Loucy (cell line): ENCODE measurements at regions not wholly inside any gene's neighbourhood (a gene's known extent, or its start where the extent isn't known, plus 50 kb on each side); places are given as distances from the start of the nearest gene placed in this dataset.

Experiments used
- H2AFZ ChIP-seq: fragments of 200-600 bp; sonication (generic); 2 replicates; pipeline ENCODE4 v1.6.0; 2016; ENCODE audit warnings: antibody characterized with exemption, mild to moderate bottlenecking, low read length, moderate library complexity
- H3F3A ChIP-seq: fragments of 200-600 bp; 2 replicates; pipeline ENCODE4 v1.6.0; 2016; ENCODE audit warnings: antibody characterized with exemption, low read depth, mild to moderate bottlenecking
- H3K27me3 ChIP-seq: fragments of 200-600 bp; sonication (generic); 2 replicates; pipeline ENCODE4 v1.6.1; 2014; ENCODE audit warnings: low read length, mild to moderate bottlenecking; ENCODE audit not compliant: insufficient read depth, poor library complexity, severe bottlenecking
- H3K36me3 ChIP-seq: fragments of 200-600 bp; sonication (generic); 2 replicates; pipeline ENCODE4 v1.6.1; 2016; ENCODE audit warnings: low read length; ENCODE audit not compliant: insufficient read depth
- H3K4me1 ChIP-seq: fragments of 200-600 bp; sonication (generic); 2 replicates; pipeline ENCODE4 v1.5.1; 2014; ENCODE audit warnings: low read length, mild to moderate bottlenecking; ENCODE audit not compliant: insufficient read depth, poor library complexity, severe bottlenecking
- H3K4me2 ChIP-seq: fragments of 200-600 bp; sonication (generic); 2 replicates; pipeline ENCODE4 v1.6.0; 2014; ENCODE audit warnings: antibody characterized with exemption, low read length, low read depth, mild to moderate bottlenecking; ENCODE audit not compliant: poor library complexity, severe bottlenecking
- H3K4me3 ChIP-seq: fragments of 200-600 bp; sonication (generic); 2 replicates; pipeline ENCODE4 v1.5.1; 2014; ENCODE audit warnings: low read length, mild to moderate bottlenecking, mixed read lengths; ENCODE audit not compliant: poor library complexity, severe bottlenecking
- H3K79me2 ChIP-seq: fragments of 200-600 bp; sonication (generic); 2 replicates; pipeline ENCODE4 v1.6.1; 2014; ENCODE audit warnings: low read length; ENCODE audit not compliant: insufficient read depth
- H3K9ac ChIP-seq: fragments of 200-600 bp; sonication (generic); 2 replicates; pipeline ENCODE4 v1.6.0; 2014; ENCODE audit warnings: mild to moderate bottlenecking, low read depth, low read length, moderate library complexity; ENCODE audit not compliant: poor library complexity, severe bottlenecking
- H3K9me2 ChIP-seq: fragments of 200-600 bp; sonication (generic); replicated peaks from 2 replicates; pipeline ENCODE4 v1.6.1; 2016; ENCODE audit warnings: low read depth, low read length, mixed read lengths
- H3K9me3 ChIP-seq: fragments of 200-600 bp; sonication (generic); 2 replicates; pipeline ENCODE4 v1.6.1; 2014; ENCODE audit warnings: mild to moderate bottlenecking, antibody characterized with exemption, low read length, low read depth; ENCODE audit not compliant: insufficient read depth
- H4K20me1 ChIP-seq: fragments of 200-600 bp; sonication (generic); 2 replicates; pipeline ENCODE4 v1.6.0; 2014; ENCODE audit warnings: antibody characterized with exemption, low read length, mild to moderate bottlenecking; ENCODE audit not compliant: insufficient read depth, poor library complexity, severe bottlenecking
- CTCF ChIP-seq: fragments of 200-600 bp; sonication (generic); conservative IDR thresholded peaks from 2 replicates; pipeline ENCODE4 v1.5.1; 2014; ENCODE audit warnings: mild to moderate bottlenecking, antibody characterized with exemption, low read length
- EZH2phosphoT487 ChIP-seq: fragments of 200-600 bp; IDR thresholded peaks from 2 replicates; pipeline ENCODE4 v1.6.1; 2018; ENCODE audit warnings: antibody characterized with exemption, mild to moderate bottlenecking, moderate library complexity, borderline replicate concordance

- H3K36me3 ChIP-seq = no peaks in the 10 kb centered on the region
- H3K9ac ChIP-seq = no peak overlapping the region
- no peaks in the 10 kb centered on the region for H4K20me1 ChIP-seq
- no peaks in the 10 kb centered on the region for H3K4me1 ChIP-seq
- H3K79me2 ChIP-seq = no peaks in the 10 kb centered on the region
- H3K4me2 ChIP-seq = no peak overlapping the region
- TF ChIP-seq CTCF (no peak), EZH2phosphoT487 (no peak)
- H3K4me3 ChIP-seq = no peak overlapping the region
- no peak overlapping the region for H2AFZ ChIP-seq
- H3K9me3 ChIP-seq = peaks cover 5% of the 10 kb centered on the region; the same call in 1 of the 2 replicates
- H3F3A ChIP-seq = no peaks in the 10 kb centered on the region
- no peaks in the 10 kb centered on the region for H3K9me2 ChIP-seq
- no peaks in the 10 kb centered on the region for H3K27me3 ChIP-seq
Measured at GRCh38 chr7:116128139-116128538, 82.2 kb upstream of the TES start.

GRCh38 chr7:116135306-116135705, 75.0 kb upstream of the TES start:
- no peaks in the 10 kb centered on the region for H3F3A ChIP-seq
- TF ChIP-seq CTCF (no peak), EZH2phosphoT487 (no peak)
- H4K20me1 ChIP-seq = no peaks in the 10 kb centered on the region
- no peaks in the 10 kb centered on the region for H3K36me3 ChIP-seq
- H3K9ac ChIP-seq = no peak overlapping the region
- peak overlapping the region; percentile 67 for H2AFZ ChIP-seq
- no peaks in the 10 kb centered on the region for H3K79me2 ChIP-seq
- no peak overlapping the region for H3K4me3 ChIP-seq
- H3K9me3 ChIP-seq = no peaks in the 10 kb centered on the region
- H3K4me1 ChIP-seq = no peaks in the 10 kb centered on the region
- no peaks in the 10 kb centered on the region for H3K9me2 ChIP-seq
- peak overlapping the region; percentile 5 for H3K4me2 ChIP-seq
- H3K27me3 ChIP-seq = no peaks in the 10 kb centered on the region

GRCh38 chr7:116138202-116138801, 72.0 kb upstream of the TES start:
- Histone ChIP-seq H3K36me3 (no peaks in the 10 kb centered on the region), H3K9me2 (no peaks in the 10 kb centered on the region), H3K79me2 (no peaks in the 10 kb centered on the region), H2AFZ (no peak overlapping the region), H3K27me3 (no peaks in the 10 kb centered on the region), H3K4me1 (peaks cover 20% of the 10 kb centered on the region), H3F3A (no peaks in the 10 kb centered on the region), H3K9ac (peak overlapping the region; percentile 17), H3K4me2 (no peak overlapping the region), H3K4me3 (no peak overlapping the region), H3K9me3 (no peaks in the 10 kb centered on the region), H4K20me1 (no peaks in the 10 kb centered on the region)
- TF ChIP-seq CTCF (peak; percentile 94), EZH2phosphoT487 (no peak)
